GM19328 (cell line): ENCODE measurements at regions not wholly inside any gene's neighbourhood (a gene's known extent, or its start where the extent isn't known, plus 50 kb on each side); places are given as distances from the start of the nearest gene placed in this dataset.

Experiments
- ATAC-seq: cut with Tn5 transposase; IDR thresholded peaks from one replicate; pipeline ENCODE4 v1.9.1; 2021; ENCODE audit warnings: mild to moderate bottlenecking, moderate library complexity; ENCODE audit not compliant: unreplicated experiment

- no peak for ATAC-seq
Measured at GRCh38 chr18:73966954-73967353, 180.7 kb downstream of the FBXO15 start.

- no peak for ATAC-seq
Measured at GRCh38 chr18:73962256-73962655, 185.4 kb downstream of the FBXO15 start.

GRCh38 chr18:73961804-73962203 lies 185.8 kb downstream of the FBXO15 start:
- ATAC-seq, result no peak

- no peak for ATAC-seq
Measured at GRCh38 chr18:73959352-73959751, 188.3 kb downstream of the FBXO15 start.

GRCh38 chr18:73954268-73954667 lies 193.4 kb downstream of the FBXO15 start:
- ATAC-seq, result no peak

- no peak for ATAC-seq
Measured at GRCh38 chr18:73952296-73952946, 195.2 kb downstream of the FBXO15 start.

- ATAC-seq, result no peak
Measured at GRCh38 chr18:73950116-73950700, 197.4 kb downstream of the FBXO15 start.

- no peak for ATAC-seq
Measured at GRCh38 chr18:73948497-73948896, 199.1 kb downstream of the FBXO15 start.

- ATAC-seq, result no peak
Measured at GRCh38 chr18:73948084-73948483, 199.6 kb downstream of the FBXO15 start.

GRCh38 chr18:73947180-73947921 lies 200.3 kb downstream of the FBXO15 start:
- ATAC-seq, result no peak

GRCh38 chr18:73945130-73945792 lies 202.4 kb downstream of the FBXO15 start:
- no peak for ATAC-seq

GRCh38 chr18:73944715-73945114 lies 202.9 kb downstream of the FBXO15 start:
- no peak for ATAC-seq

- ATAC-seq, result no peak
Measured at GRCh38 chr18:73943763-73944162, 203.9 kb downstream of the FBXO15 start.

GRCh38 chr18:73942956-73943355 lies 204.7 kb downstream of the FBXO15 start:
- no peak for ATAC-seq

GRCh38 chr18:73942081-73942625 lies 205.5 kb downstream of the FBXO15 start:
- no peak for ATAC-seq

- no peak for ATAC-seq
Measured at GRCh38 chr18:73940721-73941120, 206.9 kb downstream of the FBXO15 start.

GRCh38 chr18:73939391-73939790 lies 208.2 kb downstream of the FBXO15 start:
- no peak for ATAC-seq

GRCh38 chr18:73933685-73934084 lies 213.9 kb downstream of the FBXO15 start:
- no peak for ATAC-seq

GRCh38 chr18:73932976-73933375 lies 214.7 kb downstream of the FBXO15 start:
- no peak for ATAC-seq

- ATAC-seq, result no peak
Measured at GRCh38 chr18:73927496-73927895, 220.1 kb downstream of the FBXO15 start.

GRCh38 chr18:73924836-73925235 lies 222.8 kb downstream of the FBXO15 start:
- ATAC-seq, result no peak
